G401 (cell line): ENCODE measurements at regions not wholly inside any gene's neighbourhood (a gene's known extent, or its start where the extent isn't known, plus 50 kb on each side); places are given as distances from the start of the nearest gene placed in this dataset.

Source experiments
- DNase-seq: peaks from one replicate; pipeline ENCODE4 v3.0.0-alpha.2; 2015; ENCODE audit warnings: low spot score
- in situ Hi-C: cut with HindIII; loops from 2 replicates; pipeline ENCODE4 v1.10.0; 2016; ENCODE audit warnings: low sequenced_read_pairs, mixed read lengths

DNA sequence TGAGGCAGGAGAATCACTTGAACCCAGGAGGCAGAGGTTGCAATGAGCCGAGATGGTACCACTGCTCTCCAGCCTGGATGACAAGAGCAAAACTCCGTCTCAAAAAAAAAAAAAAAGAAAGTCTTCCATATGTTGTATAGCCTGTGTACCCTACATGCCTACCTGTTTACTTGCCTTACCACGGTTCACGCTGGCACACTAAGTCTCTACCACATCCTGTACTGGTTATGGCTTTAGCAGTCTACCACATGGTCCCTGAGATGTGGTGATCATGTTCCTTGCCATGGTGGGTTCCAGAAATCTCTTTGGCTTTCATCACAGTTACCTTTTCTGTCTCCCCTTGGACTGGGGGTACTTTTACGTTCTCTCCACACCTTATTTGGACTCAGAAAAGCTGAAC, 63.8 kb upstream of the TBC1D5 start:
- in situ Hi-C loops = no loop called here
- no peak for DNase-seq

- DNase-seq = no peak
- in situ Hi-C loops = no loop called here
Measured at GRCh38 chr3:17805461-17805940, 63.1 kb upstream of the TBC1D5 start.

GRCh38 chr3:17802950-17803349, 60.5 kb upstream of the TBC1D5 start:
- in situ Hi-C loops = no loop called here
- no peak for DNase-seq

DNA sequence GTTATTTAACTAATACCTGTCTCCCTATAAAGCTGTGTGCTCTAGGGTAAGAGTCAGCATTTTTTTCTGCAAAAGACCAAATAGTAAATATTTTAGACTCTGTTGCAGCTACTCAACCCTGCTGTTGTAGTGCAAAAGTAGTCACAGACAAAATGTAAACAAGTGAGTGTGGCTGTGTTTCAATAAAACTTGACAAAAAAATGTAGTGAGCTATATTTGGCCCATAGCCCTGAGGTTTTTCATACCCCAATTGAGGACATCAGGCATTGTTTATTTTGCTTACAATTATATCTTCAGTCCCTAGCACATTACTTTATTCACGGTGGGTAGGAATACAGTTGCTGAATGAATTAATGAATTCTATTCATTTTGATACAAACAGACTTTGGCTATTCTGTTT, 58.7 kb upstream of the TBC1D5 start:
- DNase-seq = no peak
- in situ Hi-C loops = no loop called here

- DNase-seq = no peak
- in situ Hi-C loops = no loop called here
Measured at GRCh38 chr3:17800232-17800631, 57.8 kb upstream of the TBC1D5 start.

DNA sequence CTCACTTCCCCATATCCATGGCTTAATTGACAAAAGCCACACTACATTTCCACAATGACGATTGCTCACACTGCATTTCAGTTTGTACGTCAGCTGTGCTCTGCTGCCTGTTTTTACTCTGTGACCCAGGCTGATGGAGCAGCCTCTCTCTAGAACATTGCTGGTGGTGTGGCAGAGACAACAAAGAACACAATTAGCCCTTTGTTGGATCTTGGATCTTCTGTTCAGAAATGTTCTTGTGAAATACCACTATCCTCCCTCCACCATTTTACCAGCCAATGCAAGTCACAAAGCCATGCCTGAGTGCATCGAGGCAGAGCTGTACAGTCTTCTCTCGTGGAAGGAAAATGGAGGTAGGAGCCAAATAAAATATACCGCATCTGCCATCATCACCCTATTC, 56.9 kb upstream of the TBC1D5 start:
- DNase-seq = no peak
- in situ Hi-C loops = no loop called here

DNA sequence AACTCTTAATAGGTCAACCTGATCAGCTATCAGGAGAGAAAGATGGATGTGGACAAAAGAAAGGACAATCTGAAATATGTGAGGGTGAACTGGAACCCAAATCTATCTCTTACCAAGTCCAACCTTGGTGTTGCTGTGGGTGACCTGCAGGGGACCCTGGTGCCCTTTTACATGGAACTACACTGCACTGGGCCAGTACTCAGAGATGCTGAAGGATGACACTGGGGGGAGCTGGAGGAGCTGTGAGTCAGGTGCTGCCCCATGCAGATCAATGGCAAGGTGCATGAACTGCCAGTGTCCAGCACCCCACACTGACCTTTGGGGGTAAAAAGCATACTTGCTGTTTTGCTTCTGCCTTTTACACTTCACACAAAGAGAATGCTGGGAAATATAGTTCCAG, 55.6 kb upstream of the TBC1D5 start:
- DNase-seq = no peak
- in situ Hi-C loops = no loop called here

DNA sequence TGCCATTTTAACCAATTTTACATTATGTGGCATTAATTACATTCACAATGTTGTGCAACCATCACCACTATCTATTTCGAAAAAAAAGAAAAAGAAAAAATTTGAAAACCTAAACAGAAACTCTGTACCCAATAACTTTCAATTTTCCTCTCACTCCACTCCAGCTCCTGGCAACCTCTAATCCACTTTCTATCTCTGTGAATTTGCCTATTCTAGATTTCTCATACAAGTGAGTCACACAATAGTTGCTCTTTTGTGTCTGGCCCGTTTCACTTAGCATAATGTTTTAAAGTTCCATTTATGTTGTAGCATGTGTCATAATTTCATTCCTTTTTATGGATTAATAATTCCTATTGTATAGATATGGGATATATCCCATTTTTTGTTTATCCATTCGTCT, 53.3 kb upstream of the TBC1D5 start:
- in situ Hi-C loops = no loop called here
- DNase-seq = no peak

GRCh38 chr3:17795280-17795679, 52.8 kb upstream of the TBC1D5 start:
- in situ Hi-C loops = no loop called here
- DNase-seq = no peak

DNA sequence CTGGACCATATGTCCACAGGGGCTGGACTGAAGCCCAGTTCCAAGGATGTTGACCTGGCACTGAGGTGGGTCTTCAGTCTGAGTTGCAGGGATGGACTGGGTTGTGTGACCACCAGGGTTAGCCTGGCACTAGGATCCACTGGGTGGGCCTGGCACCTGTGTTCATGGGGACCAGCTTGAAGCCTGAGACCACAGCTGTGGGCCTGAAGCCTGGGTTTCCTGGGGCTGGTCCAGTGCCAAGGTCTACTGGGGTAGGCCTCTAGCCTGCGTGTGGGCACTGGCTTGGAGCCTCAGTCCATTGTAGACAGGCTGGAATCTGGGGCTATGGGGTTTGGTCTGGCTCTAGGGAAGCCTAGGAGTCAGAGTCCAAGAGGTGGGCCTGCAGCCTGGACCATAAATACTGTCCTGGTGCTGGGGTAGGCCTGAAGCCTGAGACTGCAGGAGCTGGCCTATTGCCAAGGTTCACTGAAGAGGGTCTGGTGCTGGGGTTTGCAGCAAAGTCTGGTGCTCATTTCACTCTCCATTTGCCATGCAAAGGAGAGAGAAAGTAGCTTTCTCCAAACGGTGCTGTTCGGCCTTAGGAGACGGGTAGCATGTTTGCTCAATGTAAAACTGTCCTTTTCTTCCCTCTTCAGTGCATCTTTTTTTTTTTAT, 51.2 kb upstream of the TBC1D5 start:
- DNase-seq = no peak
- in situ Hi-C loops = no loop called here
